ENCODE measurements at regions not wholly inside any gene's neighbourhood (a gene's known extent, or its start where the extent isn't known, plus 50 kb on each side); places are given as distances from the start of the nearest gene placed in this dataset.
"Not testable (repeated sequence)": the region's sequence is repeated elsewhere in the genome, so short reads cannot be mapped to it uniquely, and the experiment has no call there.

DNA sequence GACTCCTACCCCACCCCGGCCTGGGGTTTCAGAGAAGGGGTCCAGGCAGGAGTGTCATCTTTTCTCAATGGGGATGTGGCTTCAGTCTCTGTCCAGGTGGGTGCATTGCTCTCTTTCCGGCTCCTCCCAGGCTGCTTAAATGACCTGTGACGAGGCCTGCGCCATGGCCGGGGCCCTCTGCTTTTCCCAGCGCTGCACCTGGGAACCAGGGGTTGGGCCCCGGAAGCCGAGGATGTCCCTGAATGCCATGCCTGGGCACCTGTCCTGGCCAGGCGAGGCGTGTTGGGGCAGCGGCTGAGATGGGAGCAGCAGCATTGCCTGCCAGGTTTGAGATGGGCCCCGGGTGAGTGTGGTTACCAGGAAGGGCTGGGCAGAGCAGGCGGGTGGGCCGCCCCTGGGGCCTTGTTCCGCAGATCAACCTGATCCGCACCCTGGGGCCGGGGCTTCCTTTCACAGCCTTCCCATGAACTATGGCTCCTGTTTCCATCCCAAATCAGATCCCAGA lies 147.4 kb downstream of the SEC14L1 start:
- no peak for DNase-seq (ENCODE audit: low read depth in 2 of 2, low spot score in 1 of 2)

DNA sequence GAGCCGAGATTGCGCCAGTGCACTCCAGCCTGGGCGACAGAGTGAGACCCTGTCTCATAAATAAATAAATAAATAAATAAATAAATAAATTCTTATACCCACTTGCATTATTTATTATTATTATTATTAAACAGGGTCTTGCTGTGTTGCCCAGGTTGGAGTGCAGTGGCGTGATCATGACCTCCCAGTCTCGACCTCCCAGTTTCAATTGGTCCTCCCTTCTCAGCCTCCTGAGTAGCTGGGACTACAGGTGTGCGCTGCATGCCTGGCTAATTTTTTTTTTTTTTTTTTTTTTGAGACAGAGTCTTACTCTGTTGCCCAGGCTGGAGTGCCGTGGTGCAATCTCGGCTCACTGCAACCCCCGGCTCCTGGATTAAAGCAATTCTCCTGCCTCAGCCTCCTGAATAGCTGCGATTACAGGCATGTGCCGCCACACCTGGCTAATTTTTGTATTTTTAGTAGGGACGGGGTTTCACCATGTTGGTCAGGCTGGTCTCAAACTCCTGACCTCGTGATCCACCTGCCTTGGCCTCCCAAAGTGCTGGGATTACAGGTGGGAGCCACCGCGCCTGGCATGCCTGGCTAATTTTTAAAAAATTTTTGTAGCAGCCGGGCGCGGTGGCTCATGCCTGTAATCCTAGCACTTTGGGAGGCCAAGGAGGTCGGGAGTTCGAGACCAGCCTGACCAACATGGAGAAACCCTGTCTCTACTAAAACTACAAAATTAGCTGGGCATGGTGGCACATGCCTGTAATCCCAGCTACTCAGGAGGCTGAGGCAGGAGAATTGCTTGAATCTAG lies 150.2 kb downstream of the SEC14L1 start:
- not testable (repeated sequence) for DNase-seq (ENCODE audit: low read depth in 2 of 2, low spot score in 1 of 2)

DNA sequence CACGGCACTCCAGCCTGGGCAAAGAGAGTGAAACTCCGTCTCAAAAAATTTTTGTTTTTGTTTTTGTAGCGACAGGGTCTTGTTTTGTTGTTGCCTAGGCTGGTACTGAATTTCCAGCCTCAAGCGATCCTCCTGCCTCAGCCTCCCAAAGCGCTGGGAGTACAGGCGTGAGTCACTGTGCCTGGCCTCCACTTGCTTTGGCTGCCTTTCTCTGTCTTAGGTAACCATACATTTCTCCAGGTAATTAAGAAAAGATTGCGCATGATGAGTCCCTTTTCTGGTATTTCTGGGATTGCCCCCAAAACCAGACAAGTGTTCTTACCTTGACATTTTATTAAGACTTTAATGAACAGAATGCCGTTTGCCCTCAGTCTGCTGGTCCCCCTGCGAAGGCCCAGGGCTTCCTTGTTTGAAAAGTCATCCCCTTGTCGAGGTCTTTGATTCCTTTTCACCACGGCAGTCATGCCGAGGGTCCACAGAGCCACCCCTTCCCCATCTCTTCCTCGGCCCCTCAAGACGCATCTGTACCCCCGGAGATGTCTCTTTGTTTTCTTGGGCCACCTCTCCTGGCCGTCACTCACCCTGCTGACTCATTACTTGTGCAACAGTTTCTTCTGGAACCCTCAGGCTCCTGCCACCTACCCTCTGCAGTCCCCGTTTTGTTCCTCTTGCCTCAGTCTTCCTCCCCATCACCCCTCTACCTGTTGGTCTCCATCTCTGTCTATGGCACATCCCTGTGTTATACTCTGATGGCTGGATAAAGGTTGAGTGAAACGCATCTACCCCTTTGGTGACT lies 151.0 kb downstream of the SEC14L1 start:
- DNase-seq (ENCODE audit: low read depth in 2 of 2, low spot score in 1 of 2) = no peak

DNA sequence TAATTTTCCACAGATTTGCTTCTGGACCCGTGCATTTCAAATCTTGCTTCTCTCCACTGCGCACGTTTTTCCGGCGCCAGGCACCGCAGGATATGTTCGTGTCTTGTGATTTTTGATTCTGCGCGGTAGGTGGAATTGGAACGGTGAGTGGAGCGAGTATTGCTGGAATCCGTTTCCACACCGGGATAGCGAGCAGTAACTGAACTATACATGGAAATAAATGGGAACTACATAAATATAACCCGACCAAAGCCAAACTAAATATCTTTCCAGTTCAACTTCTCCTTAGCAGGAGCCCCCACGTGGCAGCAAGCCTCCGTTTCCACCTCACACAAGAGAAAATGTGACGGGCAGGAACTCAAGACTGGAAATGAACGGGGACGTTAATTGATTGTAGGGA lies 154.0 kb downstream of the SEC14L1 start:
- DNase-seq (ENCODE audit: low read depth in 2 of 2, low spot score in 1 of 2) = no peak

DNA sequence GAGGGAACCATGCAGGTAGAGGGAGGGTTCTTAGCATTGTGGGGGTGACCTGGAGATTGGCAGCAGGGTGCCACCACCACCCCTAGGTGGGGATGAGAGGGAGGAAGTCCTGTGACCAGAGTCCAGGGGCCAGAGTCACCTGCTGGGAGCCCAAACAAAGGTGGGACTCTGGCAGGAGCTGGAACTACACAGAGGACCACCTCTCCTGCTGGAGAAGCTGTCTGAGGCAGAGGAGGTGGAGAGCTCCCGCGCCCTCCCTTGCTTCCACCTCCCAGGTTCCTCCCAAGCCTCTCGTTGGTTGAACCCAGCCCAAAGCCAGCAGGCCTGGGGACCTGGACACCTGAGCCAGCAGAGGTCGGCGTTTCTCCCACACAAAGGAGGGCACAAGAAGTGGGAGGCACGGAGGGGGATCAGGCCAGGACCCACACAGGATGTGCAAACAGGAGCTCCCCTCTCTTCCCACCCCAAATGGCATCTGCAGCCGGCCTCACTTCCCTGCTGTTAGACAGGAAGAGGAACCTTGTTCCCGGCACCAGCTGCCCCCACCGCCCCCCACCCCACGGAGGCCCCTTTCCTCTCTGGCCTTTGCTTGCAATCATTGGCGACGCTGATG lies 154.6 kb downstream of the SEC14L1 start:
- DNase-seq (ENCODE audit: low read depth in 2 of 2, low spot score in 1 of 2) = no peak

DNA sequence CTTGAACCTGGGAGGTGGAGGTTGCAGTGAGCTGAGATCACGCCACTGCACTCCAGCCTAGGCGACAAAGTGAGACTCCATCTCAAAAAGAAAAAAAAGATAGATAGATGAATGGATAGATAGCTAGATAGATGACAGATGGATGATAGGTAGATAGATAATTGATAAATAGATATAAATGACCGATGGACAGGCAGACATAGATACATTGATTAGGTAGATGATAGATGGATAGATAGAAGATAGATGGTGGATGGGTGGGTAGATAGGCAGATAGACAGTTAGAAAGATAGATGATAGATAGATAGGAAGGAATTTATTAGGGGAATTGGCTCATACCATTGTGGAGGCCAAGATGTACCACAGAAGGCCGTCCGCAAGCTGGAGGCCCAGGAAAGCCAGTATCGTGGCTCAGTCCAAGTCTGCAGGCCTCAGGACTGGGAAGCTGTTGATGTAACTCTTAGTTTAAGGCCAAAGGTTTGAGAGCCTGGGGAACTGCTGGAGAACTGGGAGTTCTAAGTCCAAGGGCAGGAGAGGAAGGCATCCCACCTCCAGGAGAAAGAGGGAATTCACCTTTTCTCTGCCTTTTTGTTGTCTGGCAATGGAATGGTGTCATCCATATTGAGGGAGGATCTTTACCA lies 156.1 kb downstream of the SEC14L1 start:
- DNase-seq (ENCODE audit: low read depth in 2 of 2, low spot score in 1 of 2) = no peak

DNA sequence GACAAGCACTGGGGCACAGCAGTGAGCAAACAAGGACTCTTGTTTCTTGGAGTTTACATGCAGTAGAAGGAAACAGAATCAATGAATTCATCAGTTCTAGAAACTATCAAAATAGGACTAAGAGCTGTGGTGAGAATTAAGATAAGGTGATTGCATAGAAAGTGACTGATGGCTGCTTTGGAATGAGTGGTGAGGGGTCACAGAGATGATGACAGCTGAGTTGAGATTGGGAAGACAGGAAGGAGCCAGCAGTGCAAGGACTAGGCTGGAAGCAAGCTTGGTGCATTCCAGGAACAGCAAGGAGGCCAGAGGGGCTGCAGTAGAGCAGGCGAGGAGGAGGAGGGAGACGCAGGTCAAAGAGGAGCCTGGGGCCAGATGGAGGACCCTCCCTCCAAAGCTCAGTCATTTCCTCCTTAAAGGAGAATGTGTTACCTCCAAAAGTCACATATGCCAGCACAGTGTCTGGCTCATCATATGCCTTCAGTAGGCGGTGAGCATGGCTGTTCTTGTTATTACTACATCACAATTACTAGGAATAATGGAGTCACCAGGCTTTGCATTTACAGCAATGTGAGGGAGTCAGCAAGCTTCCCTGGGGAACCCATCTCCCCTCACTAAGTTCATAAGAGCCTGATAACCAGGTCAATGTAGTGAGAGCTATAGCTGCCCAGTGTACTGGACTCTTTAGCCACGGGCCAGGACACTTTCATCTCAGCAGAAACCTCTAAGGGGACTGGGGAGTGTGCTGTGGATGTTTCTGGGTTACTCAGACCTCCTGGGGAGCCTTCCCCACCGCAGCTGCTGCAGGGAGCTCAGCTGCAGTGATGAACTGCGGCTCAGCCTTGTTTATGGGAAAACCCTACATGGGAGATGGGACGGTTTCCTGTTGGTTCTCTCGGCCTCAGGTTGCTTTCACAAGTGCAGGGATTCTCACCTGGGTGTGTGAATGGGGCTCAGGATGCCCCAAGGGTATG lies 157.2 kb downstream of the SEC14L1 start:
- no peak for DNase-seq (ENCODE audit: low read depth in 2 of 2, low spot score in 1 of 2)

DNA sequence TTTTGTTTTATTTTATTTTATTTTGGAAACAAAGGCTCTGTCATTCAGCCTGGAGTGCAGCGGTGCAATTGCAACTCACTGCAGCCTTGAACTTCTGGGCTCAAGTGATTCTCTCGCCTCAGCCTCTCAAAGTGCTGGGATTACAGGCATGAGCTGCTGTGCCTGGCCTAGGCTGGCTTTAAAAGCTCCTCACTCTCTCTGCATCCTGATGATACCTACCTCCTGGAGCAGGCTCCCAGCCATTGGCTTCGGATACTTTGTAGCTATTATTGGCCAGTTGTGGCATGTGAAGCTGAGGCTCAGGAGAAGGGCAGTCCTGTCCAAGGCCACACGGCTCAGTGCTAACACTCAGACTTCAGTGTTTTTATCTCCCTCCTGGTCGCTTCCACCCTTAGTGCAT lies 158.0 kb downstream of the SEC14L1 start:
- no peak for DNase-seq (ENCODE audit: low read depth in 2 of 2, low spot score in 1 of 2)

DNA sequence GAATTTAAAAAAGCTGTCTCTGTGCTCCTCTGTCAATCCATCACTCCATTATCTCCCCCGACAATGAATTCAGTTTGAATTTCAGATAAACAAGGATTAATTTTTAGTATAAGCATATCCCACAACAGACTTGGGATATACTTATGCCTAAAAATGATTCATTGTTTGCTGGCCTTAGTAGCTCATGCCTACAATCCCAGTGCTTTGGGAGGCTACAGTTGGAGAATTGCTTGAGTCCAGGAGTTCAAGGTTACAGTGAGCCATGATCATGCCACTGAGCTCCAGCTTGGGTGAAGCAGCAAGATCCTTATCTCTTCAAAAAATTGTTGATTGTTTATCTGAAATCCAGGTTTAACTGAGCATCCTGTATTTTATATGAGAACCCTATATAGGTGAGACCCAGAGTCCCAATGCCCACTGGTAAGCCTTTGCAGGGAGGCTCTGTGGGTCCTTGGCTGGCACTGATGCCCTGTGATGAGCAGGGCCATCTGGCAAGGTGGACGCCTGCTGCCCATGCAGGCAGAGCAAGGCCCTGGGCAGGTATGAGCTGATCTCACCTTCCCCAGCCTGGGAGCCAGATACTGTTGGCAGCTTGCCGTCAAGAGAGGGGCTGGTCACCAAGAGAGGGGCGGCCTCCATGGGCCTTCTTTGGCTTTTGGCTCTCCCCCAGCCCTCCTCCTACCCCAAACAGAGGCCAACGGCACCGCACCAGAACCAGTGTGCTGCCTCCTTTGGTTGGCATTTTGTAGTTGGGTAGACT lies 158.7 kb downstream of the SEC14L1 start:
- no peak for DNase-seq (ENCODE audit: low read depth in 2 of 2, low spot score in 1 of 2)

DNA sequence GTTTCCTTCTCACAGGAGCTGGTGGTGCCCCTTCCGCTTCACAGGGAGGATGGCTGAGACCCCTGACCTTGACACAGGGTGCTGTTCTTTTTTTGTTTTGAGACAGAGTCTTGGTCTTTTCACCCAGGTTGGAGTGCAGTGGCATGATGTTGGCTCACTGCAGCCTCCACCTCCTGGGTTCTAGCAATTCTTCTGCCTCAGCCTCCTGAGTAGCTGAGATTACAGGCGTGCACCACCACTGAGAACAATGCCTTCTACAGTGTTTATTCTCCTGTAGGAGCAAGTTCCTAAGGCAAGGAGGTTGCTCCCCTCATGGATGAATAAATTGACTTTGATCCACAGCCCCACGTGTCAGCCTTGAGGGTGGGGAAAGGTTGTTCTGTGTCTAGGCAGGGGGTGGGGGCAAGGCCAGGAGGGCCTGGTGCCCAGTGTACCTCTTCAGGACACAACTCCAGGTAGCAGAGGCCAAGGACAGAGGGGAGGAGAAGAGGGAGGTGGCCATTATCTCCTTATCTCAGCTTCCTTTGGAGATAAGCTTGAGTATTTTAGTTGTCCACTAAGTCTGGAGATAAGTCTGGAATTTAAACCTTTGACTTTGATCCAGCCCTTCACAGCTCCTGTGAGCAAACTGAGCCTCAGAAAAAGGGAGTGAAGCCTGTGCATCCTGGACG lies 159.4 kb downstream of the SEC14L1 start:
- DNase-seq (ENCODE audit: low read depth in 2 of 2, low spot score in 1 of 2) = no peak

DNA sequence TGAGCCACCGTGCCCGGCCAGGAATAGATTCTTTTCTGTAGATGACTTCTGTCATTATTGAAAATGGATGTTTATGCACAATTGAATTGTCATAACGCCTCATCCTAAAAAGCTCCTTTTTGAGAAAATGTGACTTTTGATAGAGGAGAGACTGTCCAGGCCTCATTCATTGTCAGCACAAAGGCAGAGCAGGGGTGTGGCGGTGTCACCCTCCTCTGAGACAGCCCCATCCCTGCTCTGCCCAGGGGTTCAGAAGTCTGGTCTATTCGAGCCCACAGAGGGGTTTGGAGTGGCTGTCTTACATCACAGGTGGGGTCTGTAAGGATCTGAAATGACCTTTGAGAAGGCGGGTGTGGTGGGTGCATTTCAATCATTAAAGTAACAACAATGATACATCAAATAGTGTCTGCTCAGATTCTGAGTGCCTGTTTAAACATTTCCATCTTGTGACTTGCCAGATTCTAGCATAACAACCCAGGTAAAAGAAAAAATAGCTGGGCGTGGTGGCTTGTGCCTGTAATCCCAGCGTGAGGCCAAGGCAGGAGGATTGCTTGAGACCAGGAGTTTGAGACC lies 161.0 kb downstream of the SEC14L1 start:
- DNase-seq (ENCODE audit: low read depth in 2 of 2, low spot score in 1 of 2) = no peak

DNA sequence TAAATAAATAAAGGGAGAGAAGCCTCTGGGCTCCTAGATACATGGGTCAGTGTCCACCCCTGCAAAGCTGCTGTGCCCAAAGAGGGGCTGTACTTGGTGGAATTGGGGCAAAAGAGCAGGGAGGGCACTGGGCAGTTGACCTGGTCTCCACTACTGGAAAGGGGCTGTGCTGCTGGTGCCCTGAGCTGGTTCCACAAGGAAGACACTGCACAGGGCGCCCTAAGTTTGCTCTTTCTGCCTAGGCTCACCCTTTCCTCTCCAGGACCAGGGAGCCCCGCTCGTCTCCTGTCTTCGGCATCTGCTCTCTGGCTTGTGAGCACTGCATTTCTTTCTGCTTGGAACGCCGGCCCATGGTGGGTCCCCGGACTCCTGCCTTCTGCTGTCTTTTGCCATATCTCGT lies 161.9 kb downstream of the SEC14L1 start:
- no peak for DNase-seq (ENCODE audit: low read depth in 2 of 2, low spot score in 1 of 2)

DNA sequence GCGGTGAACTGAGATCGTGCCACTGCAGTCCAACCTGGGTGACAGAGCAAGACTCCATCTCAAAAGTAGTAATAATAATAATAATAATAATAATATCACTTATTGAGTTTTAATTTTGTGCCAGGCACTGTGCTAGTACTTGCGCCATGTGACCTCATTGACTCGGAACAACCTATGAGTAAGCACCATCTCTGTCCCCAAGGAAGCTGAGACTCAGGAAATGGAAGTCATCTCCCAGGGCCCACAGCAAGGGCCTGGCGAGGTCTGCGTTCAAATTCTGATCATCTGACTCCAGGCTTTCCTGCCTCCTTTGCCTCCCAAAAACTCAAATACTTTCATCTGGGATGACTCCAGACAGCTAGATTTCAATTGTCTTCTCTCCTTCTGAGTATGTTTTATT lies 162.9 kb downstream of the SEC14L1 start:
- DNase-seq (ENCODE audit: low read depth in 2 of 2, low spot score in 1 of 2) = no peak

DNA sequence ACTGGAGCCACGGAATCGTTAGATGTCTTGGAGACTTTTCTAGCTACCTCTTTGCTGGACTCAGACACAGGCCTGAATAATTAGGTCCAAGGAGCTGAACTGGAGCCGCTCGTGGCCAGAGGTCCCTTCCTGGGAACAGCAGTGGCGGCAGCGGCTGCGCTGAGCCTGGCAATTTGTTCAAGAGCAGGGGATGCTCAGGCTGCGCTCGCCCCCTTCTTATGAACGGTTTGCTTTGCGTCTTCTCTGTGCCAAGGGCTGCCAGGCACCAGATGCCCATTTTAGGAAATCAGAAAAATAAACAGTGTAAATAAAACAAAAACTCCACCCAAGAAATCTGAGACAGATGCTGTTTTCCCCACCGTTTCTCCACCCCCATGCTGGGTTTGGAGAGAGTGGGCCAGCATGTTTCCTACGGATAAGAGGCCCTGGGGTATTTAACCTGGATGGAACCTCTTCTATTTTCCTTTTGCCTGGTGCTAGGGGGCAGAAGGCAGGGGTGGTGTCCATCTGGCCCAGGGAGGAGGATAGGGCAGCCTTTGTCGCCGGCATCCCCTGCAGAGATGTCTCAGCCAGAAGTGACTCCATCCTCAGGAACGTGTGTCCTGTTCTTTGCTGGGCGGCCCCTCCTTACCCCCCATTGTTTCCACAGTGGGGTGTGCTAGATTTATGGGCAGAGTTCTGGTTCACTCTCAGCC lies 163.4 kb downstream of the SEC14L1 start:
- DNase-seq (ENCODE audit: low read depth in 2 of 2, low spot score in 1 of 2) = no peak

DNA sequence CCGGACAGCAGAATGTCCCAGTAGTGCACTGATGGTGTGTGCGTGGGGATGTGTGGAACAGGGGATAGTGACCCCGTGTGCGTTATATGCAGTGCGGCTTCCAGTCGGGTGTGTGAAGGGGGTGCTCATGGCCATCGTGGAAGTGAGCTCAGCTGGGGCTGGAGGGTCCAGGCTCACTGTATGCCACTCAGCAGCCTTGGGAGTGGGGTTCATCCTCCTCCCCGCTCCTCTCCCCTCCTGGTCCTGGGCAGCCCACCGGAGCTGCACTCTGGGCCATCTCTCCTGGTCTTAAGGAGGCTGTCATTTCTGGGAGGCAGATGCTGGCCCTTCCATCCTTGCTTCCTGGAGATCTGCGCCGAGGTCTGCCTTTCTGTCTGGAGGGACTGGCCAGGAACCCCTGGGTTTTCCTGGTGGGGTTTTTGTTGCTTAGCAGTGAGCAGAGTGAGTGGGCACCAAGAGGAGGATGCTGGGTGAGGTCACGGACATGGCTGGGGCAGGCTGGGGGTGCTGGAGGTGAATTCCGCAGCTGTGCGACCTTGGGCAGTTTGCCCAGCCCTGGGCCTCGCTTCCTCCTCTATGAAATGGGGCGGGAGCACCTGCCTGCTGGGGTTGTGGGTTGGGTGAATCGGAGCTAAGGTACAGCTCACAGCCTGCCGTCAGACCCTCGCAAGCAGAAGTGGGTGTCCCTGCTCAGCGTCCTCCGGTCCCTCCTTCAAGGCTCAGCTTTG lies 164.1 kb downstream of the SEC14L1 start:
- no peak for DNase-seq (ENCODE audit: low read depth in 2 of 2, low spot score in 1 of 2)

DNA sequence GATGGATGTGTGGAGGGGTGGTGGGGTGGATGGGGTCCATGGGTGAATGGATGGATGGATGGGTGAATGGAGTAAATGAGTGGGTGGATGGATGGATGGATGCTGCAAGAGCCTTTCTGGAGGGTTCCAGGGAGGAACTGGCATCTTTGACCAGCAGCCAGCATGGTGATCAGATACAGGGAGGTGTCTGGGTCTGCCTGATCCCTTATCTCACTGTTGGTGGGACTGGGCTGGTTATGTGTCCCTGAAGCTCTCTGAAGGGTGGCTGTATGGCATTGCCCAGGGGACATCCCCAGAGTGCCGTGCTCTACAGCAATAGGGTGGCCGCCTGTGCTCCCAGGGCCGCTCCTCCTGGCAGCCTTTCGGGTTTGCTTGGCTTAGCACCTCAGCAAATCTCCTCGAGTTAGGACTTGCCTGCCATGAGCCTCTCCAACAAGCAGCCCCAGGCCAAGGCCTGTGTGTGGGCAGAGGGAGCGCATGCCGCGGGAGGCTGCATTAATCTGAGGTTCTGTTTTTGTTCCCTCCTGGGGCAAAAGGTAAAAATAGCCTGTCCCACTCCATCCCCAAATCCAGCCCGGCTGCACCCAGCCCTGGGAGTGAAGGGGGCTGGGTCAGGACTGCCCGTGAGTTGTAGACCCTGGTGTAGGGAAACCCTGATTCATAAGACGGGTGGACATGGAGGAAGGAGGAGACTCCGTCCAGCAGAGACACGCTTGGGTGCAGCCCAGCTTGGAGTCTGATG lies 165.4 kb downstream of the SEC14L1 start:
- DNase-seq (ENCODE audit: low read depth in 2 of 2, low spot score in 1 of 2) = no peak
